Erythroblast (primary cell): ENCODE measurements at regions not wholly inside any gene's neighbourhood (a gene's known extent, or its start where the extent isn't known, plus 50 kb on each side); places are given as distances from the start of the nearest gene placed in this dataset.

Experiments used
- DNase-seq, 2 experiments: peaks; one replicate each; lab custom pipeline; 2025; lab: John Stamatoyannopoulos, UW
- GATA1 ChIP-seq: IDR thresholded peaks from 2 replicates; pipeline ENCODE4 v1.6.1; 2011; ENCODE audit warnings: low read depth, mild to moderate bottlenecking, control low read depth, low read length, moderate library complexity
- POLR2A ChIP-seq: IDR thresholded peaks from 2 replicates; pipeline ENCODE4 v1.6.1; 2011; ENCODE audit warnings: mild to moderate bottlenecking, low read length

GRCh38 chr7:32191305-32191704 is 121.1 kb upstream of the PDE1C start:
- no peak for TF ChIP-seq GATA1
- no peak for TF ChIP-seq POLR2A
- DNase-seq, result no peak

GRCh38 chr7:32179567-32179966 is 109.4 kb upstream of the PDE1C start:
- TF ChIP-seq POLR2A (no peak), GATA1 (no peak)
- no peak for DNase-seq

- DNase-seq, result no peak
- TF ChIP-seq GATA1 (no peak), POLR2A (no peak)
These were observed 108.6 kb upstream of the PDE1C start for GRCh38 chr7:32178677-32179366.

- no peak for DNase-seq
- TF ChIP-seq GATA1, result no peak
- no peak for TF ChIP-seq POLR2A
These were observed 107.0 kb upstream of the PDE1C start for GRCh38 chr7:32177232-32177631.

- no peak for DNase-seq
- TF ChIP-seq POLR2A, result no peak
- TF ChIP-seq GATA1, result no peak
These were observed 104.9 kb upstream of the PDE1C start for GRCh38 chr7:32175099-32175498.

GRCh38 chr7:32171248-32171647 is 101.0 kb upstream of the PDE1C start:
- TF ChIP-seq GATA1, result no peak
- no peak for TF ChIP-seq POLR2A
- DNase-seq, result no peak

GRCh38 chr7:32170838-32171237 is 100.6 kb upstream of the PDE1C start:
- no peak for TF ChIP-seq POLR2A
- no peak for TF ChIP-seq GATA1

GRCh38 chr7:32169228-32169627 is 99.0 kb upstream of the PDE1C start:
- DNase-seq, result no peak
- TF ChIP-seq POLR2A, result no peak
- TF ChIP-seq GATA1, result no peak

More at GRCh38 chr7:32170838-32171237, 100.6 kb upstream of the PDE1C start:
- DNase-seq, result no peak

GRCh38 chr7:32167815-32168214 is 97.6 kb upstream of the PDE1C start:
- no peak for DNase-seq
- no peak for TF ChIP-seq GATA1
- no peak for TF ChIP-seq POLR2A

GRCh38 chr7:32167256-32167655 is 97.0 kb upstream of the PDE1C start:
- DNase-seq, result no peak
- no peak for TF ChIP-seq GATA1
- TF ChIP-seq POLR2A, result no peak

GRCh38 chr7:32164341-32164996 is 94.3 kb upstream of the PDE1C start:
- no peak for DNase-seq
- TF ChIP-seq GATA1 (no peak), POLR2A (no peak)

GRCh38 chr7:32163896-32164295 is 93.7 kb upstream of the PDE1C start:
- no peak for DNase-seq
- no peak for TF ChIP-seq GATA1
- TF ChIP-seq POLR2A, result no peak

GRCh38 chr7:32163141-32163806 is 93.1 kb upstream of the PDE1C start:
- TF ChIP-seq POLR2A (no peak), GATA1 (no peak)
- peak in 1 of 2 experiments; percentile 23 for DNase-seq

GRCh38 chr7:32161708-32162107 is 91.5 kb upstream of the PDE1C start:
- TF ChIP-seq GATA1, result no peak
- TF ChIP-seq POLR2A, result no peak
- no peak for DNase-seq
